GM23338 (cell line): ENCODE measurements at regions not wholly inside any gene's neighbourhood (a gene's known extent, or its start where the extent isn't known, plus 50 kb on each side); places are given as distances from the start of the nearest gene placed in this dataset.

ENCODE experiments used
- ATAC-seq: fragments of 200-7000 bp; cut with Tn5 transposase; 3 replicates; pipeline ENCODE4 v1.9.1; 2020
- DNase-seq: peaks from one replicate; pipeline ENCODE4 v3.0.0-alpha.2; 2015; ENCODE audit warnings: low spot score
- H2AFZ ChIP-seq: fragments of 200-600 bp; sonication (generic); 2 replicates; pipeline ENCODE4 v1.8.0; 2016; ENCODE audit warnings: antibody characterized with exemption, mild to moderate bottlenecking, moderate library complexity
- H3F3A ChIP-seq: fragments of 200-600 bp; sonication (generic); replicated peaks from 2 replicates; pipeline ENCODE4 v1.8.0; 2017; ENCODE audit warnings: antibody characterized with exemption, mixed run types, low read depth
- H3K27ac ChIP-seq: fragments of 200-600 bp; sonication (generic); 2 replicates; pipeline ENCODE4 v1.6.1; 2016; ENCODE audit warnings: low read depth
- H3K27me3 ChIP-seq: fragments of 200-600 bp; sonication (generic); 2 replicates; pipeline ENCODE4 v1.8.0; 2016; ENCODE audit warnings: mild to moderate bottlenecking, mixed run types, moderate library complexity; ENCODE audit not compliant: insufficient read depth
- H3K36me3 ChIP-seq: fragments of 200-600 bp; sonication (generic); 2 replicates; pipeline ENCODE4 v1.8.0; 2016; ENCODE audit warnings: mild to moderate bottlenecking; ENCODE audit not compliant: insufficient read depth
- H3K4me1 ChIP-seq: fragments of 200-600 bp; sonication (generic); 2 replicates; pipeline ENCODE4 v1.8.0; 2016; ENCODE audit warnings: mild to moderate bottlenecking, moderate library complexity; ENCODE audit not compliant: insufficient read depth
- H3K4me2 ChIP-seq: fragments of 200-600 bp; sonication (generic); 2 replicates; pipeline ENCODE4 v1.7.1; 2017; ENCODE audit warnings: mixed run types
- H3K4me3 ChIP-seq: fragments of 200-600 bp; sonication (generic); 2 replicates; pipeline ENCODE4 v1.6.1; 2016; ENCODE audit warnings: mixed run types
- H3K79me2 ChIP-seq: fragments of 200-600 bp; sonication (generic); replicated peaks from 2 replicates; pipeline ENCODE4 v1.8.0; 2017; ENCODE audit warnings: mild to moderate bottlenecking; ENCODE audit not compliant: insufficient read depth
- H3K9me2 ChIP-seq: fragments of 200-600 bp; sonication (generic); 2 replicates; pipeline ENCODE4 v1.8.0; 2017; ENCODE audit not compliant: insufficient read depth
- H4K20me1 ChIP-seq: fragments of 200-600 bp; sonication (generic); replicated peaks from 2 replicates; pipeline ENCODE4 v1.8.0; 2017; ENCODE audit warnings: mild to moderate bottlenecking; ENCODE audit not compliant: insufficient read depth
- H3K27ac Mint-ChIP-seq: 2 replicates; pipeline ENCODE4 v1.8.0; 2020; ENCODE audit warnings: inconsistent platforms, mild to moderate bottlenecking, moderate library complexity, mixed read lengths
- H3K27me3 Mint-ChIP-seq: 3 replicates; pipeline ENCODE4 v1.8.0; 2022; ENCODE audit warnings: low read depth, mild to moderate bottlenecking, moderate library complexity, mixed read lengths, inconsistent platforms; ENCODE audit not compliant: insufficient read depth, poor library complexity
- H3K36me3 Mint-ChIP-seq: 3 replicates; pipeline ENCODE4 v1.8.0; 2021; ENCODE audit warnings: low read depth, mild to moderate bottlenecking, inconsistent platforms, moderate library complexity, mixed read lengths
- H3K4me1 Mint-ChIP-seq: 3 replicates; pipeline ENCODE4 v1.8.0; 2020; ENCODE audit warnings: mild to moderate bottlenecking, inconsistent platforms, mixed read lengths
- H3K4me3 Mint-ChIP-seq: 3 replicates; pipeline ENCODE4 v1.8.0; 2021; ENCODE audit warnings: moderate library complexity, mild to moderate bottlenecking, inconsistent platforms, mixed read lengths
- H3K9me3 Mint-ChIP-seq: 3 replicates; pipeline ENCODE4 v1.8.0; 2020; ENCODE audit warnings: moderate library complexity, mild to moderate bottlenecking, inconsistent platforms, mixed read lengths
- CREB1 ChIP-seq: fragments of 250-450 bp; sonication (Bioruptor Pico); IDR thresholded peaks from 2 replicates; pipeline ENCODE4 v1.5.0; 2020; ENCODE audit warnings: low read depth, mild to moderate bottlenecking, moderate library complexity
- EZH2 ChIP-seq: fragments of 200-600 bp; sonication (generic); IDR thresholded peaks from one replicate; pipeline ENCODE4 v1.8.0; 2017; ENCODE audit warnings: antibody characterized with exemption, mild to moderate bottlenecking, low read depth; ENCODE audit not compliant: unreplicated experiment
- EZH2phosphoT487 ChIP-seq: fragments of 200-600 bp; sonication (generic); IDR thresholded peaks from one replicate; pipeline ENCODE4 v1.8.1; 2018; ENCODE audit warnings: antibody characterized with exemption; ENCODE audit not compliant: unreplicated experiment
- JUNB ChIP-seq: IDR thresholded peaks from one replicate; pipeline ENCODE4 v1.6.1; 2016; ENCODE audit warnings: antibody characterized with exemption; ENCODE audit not compliant: unreplicated experiment
- POLR2AphosphoS5 ChIP-seq: IDR thresholded peaks from 2 replicates; pipeline ENCODE4 v1.6.1; 2016; ENCODE audit warnings: antibody characterized with exemption, low read depth
- STAT1 ChIP-seq: IDR thresholded peaks from one replicate; pipeline ENCODE4 v1.6.1; 2016; ENCODE audit warnings: antibody characterized with exemption; ENCODE audit not compliant: unreplicated experiment
- ZNF331 ChIP-seq: fragments of 250-450 bp; sonication (Bioruptor Pico); IDR thresholded peaks from 2 replicates; pipeline ENCODE4 v1.5.0; 2020; ENCODE audit warnings: low read depth, mild to moderate bottlenecking, moderate library complexity
- TF ChIP-seq, protein P1 (sequence below): fragments of 250-450 bp; sonication (Bioruptor Pico); IDR thresholded peaks from 2 replicates; pipeline ENCODE4 v1.5.0; 2020; ENCODE audit warnings: mild to moderate bottlenecking, moderate library complexity
- TF ChIP-seq, protein P2 (sequence below): IDR thresholded peaks from 2 replicates; pipeline ENCODE4 v1.6.1; 2016; ENCODE audit warnings: antibody characterized with exemption
- TF ChIP-seq, protein P3 (sequence below), 2 experiments: fragments of 200-600 bp in 1 of 2; sonication (generic) in 1 of 2; conservative IDR thresholded peaks; 2 replicates each; pipeline versions ENCODE4 v1.5.1 to v1.6.1; 2016 to 2017; ENCODE audit warnings: antibody characterized with exemption in 2 of 2, low read depth in 2 of 2, mild to moderate bottlenecking in 2 of 2, moderate library complexity in 1 of 2
- TF ChIP-seq, protein P4 (sequence below): IDR thresholded peaks from one replicate; pipeline ENCODE4 v1.6.1; 2018; ENCODE audit warnings: antibody characterized with exemption; ENCODE audit not compliant: unreplicated experiment

DNA sequence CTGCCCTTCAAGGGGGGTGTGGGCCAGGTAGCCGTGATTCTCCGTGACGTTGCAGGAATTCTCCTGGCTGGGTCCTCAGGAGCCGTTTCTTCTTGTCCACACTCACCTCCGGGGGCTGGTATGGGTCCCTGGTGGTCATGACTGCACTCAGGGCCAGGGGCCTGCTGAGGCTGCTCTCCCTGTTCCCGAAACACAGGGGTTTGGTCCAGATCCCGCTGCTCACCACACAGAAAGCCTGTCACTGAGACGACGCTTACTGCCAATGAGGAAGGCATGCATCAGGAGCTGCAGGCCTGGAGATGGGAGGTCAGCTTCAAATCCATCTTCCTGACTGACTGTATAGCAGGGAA, 160.7 kb downstream of the RTP5 start (continued):
- TF ChIP-seq, protein P1, sequence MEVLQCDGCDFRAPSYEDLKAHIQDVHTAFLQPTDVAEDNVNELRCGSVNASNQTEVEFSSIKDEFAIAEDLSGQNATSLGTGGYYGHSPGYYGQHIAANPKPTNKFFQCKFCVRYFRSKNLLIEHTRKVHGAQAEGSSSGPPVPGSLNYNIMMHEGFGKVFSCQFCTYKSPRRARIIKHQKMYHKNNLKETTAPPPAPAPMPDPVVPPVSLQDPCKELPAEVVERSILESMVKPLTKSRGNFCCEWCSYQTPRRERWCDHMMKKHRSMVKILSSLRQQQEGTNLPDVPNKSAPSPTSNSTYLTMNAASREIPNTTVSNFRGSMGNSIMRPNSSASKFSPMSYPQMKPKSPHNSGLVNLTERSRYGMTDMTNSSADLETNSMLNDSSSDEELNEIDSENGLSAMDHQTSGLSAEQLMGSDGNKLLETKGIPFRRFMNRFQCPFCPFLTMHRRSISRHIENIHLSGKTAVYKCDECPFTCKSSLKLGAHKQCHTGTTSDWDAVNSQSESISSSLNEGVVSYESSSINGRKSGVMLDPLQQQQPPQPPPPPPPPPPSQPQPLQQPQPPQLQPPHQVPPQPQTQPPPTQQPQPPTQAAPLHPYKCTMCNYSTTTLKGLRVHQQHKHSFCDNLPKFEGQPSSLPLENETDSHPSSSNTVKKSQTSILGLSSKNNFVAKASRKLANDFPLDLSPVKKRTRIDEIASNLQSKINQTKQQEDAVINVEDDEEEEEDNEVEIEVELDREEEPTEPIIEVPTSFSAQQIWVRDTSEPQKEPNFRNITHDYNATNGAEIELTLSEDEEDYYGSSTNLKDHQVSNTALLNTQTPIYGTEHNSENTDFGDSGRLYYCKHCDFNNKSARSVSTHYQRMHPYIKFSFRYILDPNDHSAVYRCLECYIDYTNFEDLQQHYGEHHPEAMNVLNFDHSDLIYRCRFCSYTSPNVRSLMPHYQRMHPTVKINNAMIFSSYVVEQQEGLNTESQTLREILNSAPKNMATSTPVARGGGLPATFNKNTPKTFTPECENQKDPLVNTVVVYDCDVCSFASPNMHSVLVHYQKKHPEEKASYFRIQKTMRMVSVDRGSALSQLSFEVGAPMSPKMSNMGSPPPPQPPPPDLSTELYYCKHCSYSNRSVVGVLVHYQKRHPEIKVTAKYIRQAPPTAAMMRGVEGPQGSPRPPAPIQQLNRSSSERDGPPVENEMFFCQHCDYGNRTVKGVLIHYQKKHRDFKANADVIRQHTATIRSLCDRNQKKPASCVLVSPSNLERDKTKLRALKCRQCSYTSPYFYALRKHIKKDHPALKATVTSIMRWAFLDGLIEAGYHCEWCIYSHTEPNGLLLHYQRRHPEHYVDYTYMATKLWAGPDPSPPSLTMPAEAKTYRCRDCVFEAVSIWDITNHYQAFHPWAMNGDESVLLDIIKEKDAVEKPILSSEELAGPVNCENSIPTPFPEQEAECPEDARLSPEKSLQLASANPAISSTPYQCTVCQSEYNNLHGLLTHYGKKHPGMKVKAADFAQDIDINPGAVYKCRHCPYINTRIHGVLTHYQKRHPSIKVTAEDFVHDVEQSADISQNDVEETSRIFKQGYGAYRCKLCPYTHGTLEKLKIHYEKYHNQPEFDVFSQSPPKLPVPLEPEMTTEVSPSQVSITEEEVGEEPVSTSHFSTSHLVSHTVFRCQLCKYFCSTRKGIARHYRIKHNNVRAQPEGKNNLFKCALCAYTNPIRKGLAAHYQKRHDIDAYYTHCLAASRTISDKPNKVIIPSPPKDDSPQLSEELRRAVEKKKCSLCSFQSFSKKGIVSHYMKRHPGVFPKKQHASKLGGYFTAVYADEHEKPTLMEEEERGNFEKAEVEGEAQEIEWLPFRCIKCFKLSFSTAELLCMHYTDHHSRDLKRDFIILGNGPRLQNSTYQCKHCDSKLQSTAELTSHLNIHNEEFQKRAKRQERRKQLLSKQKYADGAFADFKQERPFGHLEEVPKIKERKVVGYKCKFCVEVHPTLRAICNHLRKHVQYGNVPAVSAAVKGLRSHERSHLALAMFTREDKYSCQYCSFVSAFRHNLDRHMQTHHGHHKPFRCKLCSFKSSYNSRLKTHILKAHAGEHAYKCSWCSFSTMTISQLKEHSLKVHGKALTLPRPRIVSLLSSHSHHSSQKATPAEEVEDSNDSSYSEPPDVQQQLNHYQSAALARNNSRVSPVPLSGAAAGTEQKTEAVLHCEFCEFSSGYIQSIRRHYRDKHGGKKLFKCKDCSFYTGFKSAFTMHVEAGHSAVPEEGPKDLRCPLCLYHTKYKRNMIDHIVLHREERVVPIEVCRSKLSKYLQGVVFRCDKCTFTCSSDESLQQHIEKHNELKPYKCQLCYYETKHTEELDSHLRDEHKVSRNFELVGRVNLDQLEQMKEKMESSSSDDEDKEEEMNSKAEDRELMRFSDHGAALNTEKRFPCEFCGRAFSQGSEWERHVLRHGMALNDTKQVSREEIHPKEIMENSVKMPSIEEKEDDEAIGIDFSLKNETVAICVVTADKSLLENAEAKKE (CRISPR knock-in tag): no peak

DNA sequence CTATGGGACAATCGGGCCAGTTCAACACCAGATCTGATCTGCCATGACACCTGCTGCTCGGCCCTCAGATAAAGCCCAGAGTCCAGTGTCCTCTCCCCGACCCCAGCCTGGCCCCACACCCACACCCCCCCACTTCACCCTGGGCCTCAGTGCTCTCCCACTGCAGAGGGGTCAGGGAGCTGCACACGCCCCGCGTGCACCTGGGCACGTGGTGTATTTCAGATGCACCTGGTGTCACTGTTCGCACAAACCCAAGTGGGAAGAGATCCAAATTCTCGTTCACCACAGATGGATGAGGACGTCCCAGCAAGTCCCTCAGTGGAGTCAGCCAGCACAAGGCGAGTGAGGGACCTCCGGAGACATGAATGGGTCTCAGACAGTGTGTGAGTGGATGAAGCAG, 161.3 kb downstream of the RTP5 start:
- Mint-ChIP-seq H3K9me3 (peaks cover 3% of the 10 kb centered on the region), H3K27ac (no peak overlapping the region), H3K4me3 (no peak overlapping the region), H3K4me1 (peaks cover 16% of the 10 kb centered on the region), H3K27me3 (peaks cover 13% of the 10 kb centered on the region), H3K36me3 (no peaks in the 10 kb centered on the region; the same call in 2 of the 3 replicates)
- no peak overlapping the region for H3K4me2 ChIP-seq
- H4K20me1 ChIP-seq: no peaks in the 10 kb centered on the region
- no peak overlapping the region for H3K27ac ChIP-seq
- DNase-seq (no peak), ATAC-seq (no peak)
- no peaks in the 10 kb centered on the region for H3K79me2 ChIP-seq
- H3K4me3 ChIP-seq: no peak overlapping the region
- peaks cover 5% of the 10 kb centered on the region; the same call in 1 of the 2 replicates for H3K27me3 ChIP-seq
- no peak overlapping the region for H2AFZ ChIP-seq
- no peaks in the 10 kb centered on the region for H3K9me2 ChIP-seq
- H3K4me1 ChIP-seq: no peaks in the 10 kb centered on the region
- no peaks in the 10 kb centered on the region for H3F3A ChIP-seq
- no peaks in the 10 kb centered on the region for H3K36me3 ChIP-seq
- TF ChIP-seq POLR2AphosphoS5 (no peak), JUNB (no peak), EZH2phosphoT487 (no peak), ZNF331 (CRISPR knock-in tag) (no peak), EZH2 (no peak), CREB1 (no peak), STAT1 (no peak)
- TF ChIP-seq, protein P2, sequence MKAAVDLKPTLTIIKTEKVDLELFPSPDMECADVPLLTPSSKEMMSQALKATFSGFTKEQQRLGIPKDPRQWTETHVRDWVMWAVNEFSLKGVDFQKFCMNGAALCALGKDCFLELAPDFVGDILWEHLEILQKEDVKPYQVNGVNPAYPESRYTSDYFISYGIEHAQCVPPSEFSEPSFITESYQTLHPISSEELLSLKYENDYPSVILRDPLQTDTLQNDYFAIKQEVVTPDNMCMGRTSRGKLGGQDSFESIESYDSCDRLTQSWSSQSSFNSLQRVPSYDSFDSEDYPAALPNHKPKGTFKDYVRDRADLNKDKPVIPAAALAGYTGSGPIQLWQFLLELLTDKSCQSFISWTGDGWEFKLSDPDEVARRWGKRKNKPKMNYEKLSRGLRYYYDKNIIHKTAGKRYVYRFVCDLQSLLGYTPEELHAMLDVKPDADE: no peak
- TF ChIP-seq, protein P3, sequence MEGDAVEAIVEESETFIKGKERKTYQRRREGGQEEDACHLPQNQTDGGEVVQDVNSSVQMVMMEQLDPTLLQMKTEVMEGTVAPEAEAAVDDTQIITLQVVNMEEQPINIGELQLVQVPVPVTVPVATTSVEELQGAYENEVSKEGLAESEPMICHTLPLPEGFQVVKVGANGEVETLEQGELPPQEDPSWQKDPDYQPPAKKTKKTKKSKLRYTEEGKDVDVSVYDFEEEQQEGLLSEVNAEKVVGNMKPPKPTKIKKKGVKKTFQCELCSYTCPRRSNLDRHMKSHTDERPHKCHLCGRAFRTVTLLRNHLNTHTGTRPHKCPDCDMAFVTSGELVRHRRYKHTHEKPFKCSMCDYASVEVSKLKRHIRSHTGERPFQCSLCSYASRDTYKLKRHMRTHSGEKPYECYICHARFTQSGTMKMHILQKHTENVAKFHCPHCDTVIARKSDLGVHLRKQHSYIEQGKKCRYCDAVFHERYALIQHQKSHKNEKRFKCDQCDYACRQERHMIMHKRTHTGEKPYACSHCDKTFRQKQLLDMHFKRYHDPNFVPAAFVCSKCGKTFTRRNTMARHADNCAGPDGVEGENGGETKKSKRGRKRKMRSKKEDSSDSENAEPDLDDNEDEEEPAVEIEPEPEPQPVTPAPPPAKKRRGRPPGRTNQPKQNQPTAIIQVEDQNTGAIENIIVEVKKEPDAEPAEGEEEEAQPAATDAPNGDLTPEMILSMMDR (conservative IDR thresholded peaks at IDR 0.05; ENCODE audit: low read depth in 2 of 2): no peak
- TF ChIP-seq, protein P4, sequence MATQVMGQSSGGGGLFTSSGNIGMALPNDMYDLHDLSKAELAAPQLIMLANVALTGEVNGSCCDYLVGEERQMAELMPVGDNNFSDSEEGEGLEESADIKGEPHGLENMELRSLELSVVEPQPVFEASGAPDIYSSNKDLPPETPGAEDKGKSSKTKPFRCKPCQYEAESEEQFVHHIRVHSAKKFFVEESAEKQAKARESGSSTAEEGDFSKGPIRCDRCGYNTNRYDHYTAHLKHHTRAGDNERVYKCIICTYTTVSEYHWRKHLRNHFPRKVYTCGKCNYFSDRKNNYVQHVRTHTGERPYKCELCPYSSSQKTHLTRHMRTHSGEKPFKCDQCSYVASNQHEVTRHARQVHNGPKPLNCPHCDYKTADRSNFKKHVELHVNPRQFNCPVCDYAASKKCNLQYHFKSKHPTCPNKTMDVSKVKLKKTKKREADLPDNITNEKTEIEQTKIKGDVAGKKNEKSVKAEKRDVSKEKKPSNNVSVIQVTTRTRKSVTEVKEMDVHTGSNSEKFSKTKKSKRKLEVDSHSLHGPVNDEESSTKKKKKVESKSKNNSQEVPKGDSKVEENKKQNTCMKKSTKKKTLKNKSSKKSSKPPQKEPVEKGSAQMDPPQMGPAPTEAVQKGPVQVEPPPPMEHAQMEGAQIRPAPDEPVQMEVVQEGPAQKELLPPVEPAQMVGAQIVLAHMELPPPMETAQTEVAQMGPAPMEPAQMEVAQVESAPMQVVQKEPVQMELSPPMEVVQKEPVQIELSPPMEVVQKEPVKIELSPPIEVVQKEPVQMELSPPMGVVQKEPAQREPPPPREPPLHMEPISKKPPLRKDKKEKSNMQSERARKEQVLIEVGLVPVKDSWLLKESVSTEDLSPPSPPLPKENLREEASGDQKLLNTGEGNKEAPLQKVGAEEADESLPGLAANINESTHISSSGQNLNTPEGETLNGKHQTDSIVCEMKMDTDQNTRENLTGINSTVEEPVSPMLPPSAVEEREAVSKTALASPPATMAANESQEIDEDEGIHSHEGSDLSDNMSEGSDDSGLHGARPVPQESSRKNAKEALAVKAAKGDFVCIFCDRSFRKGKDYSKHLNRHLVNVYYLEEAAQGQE: no peak
